ENCODE measurements at regions not wholly inside any gene's neighbourhood (a gene's known extent, or its start where the extent isn't known, plus 50 kb on each side); places are given as distances from the start of the nearest gene placed in this dataset.

- Mint-ChIP-seq H3K4me3 (no peak overlapping the region), H3K36me3 (no peaks in the 10 kb centered on the region), H3K9me3 (peaks cover 0 to 4% (median 0%) of the 10 kb centered on the region in 3 donors), H3K27ac (no peak overlapping the region), H3K27me3 (peaks cover 7 to 21% of the 10 kb centered on the region in 2 donors), H3K4me1 (no peaks in the 10 kb centered on the region)
- WGBS (ENCODE audit: insufficient coverage) = 75% methylated on average over 1 of the region's 3 CpGs
- CTCF ChIA-PET = no interaction called here
- DNase-seq (no peak), ATAC-seq (replicated peaks in 1 of 4) (no peak)
- Histone ChIP-seq H3K4me3 (ENCODE audit: control insufficient read depth in 1 of 2, extremely low read depth in 1 of 2, low read length in 1 of 2) (no peak overlapping the region), H3K27ac (ENCODE audit: low read length) (no peak overlapping the region), H3K9me3 (no peaks in the 10 kb centered on the region), H3K4me1 (ENCODE audit: control insufficient read depth in 1 of 2, extremely low read depth in 1 of 2, insufficient read depth in 2 of 2, low read length in 2 of 2) (no peaks in the 10 kb centered on the region), H3K36me3 (ENCODE audit: control insufficient read depth in 2 of 2, extremely low read depth in 1 of 2, insufficient read depth in 1 of 2, low read length in 1 of 2) (no peaks in the 10 kb centered on the region), H3K27me3 (replicated peaks in 1 of 2; ENCODE audit: control insufficient read depth in 2 of 2, extremely low read depth in 1 of 2, insufficient read depth in 2 of 2, low read length in 1 of 2) (peaks cover 0 to 10% of the 10 kb centered on the region in 2 experiments)
- POLR2A ChIA-PET = no interaction called here
Observed at GRCh38 chr17:33596899-33597298, 303.8 kb upstream of the ASIC2 start.

- ATAC-seq (replicated peaks in 1 of 4) (no peak), DNase-seq (no peak)
- peaks cover 0 to 8% of the 10 kb centered on the region in 2 experiments for H3K27me3 ChIP-seq (replicated peaks in 1 of 2; ENCODE audit: control insufficient read depth in 2 of 2, extremely low read depth in 1 of 2, insufficient read depth in 2 of 2, low read length in 1 of 2)
- H3K36me3 Mint-ChIP-seq = no peaks in the 10 kb centered on the region
- H3K27me3 Mint-ChIP-seq = peaks cover 0 to 14% of the 10 kb centered on the region in 2 donors
- H3K4me1 Mint-ChIP-seq = no peaks in the 10 kb centered on the region
- H3K4me1 ChIP-seq (ENCODE audit: control insufficient read depth in 1 of 2, extremely low read depth in 1 of 2, insufficient read depth in 2 of 2, low read length in 2 of 2) = no peaks in the 10 kb centered on the region
- no peak overlapping the region for H3K27ac ChIP-seq (ENCODE audit: low read length)
- no CpG with 5 or more reads among the region's 2 CpGs for WGBS (ENCODE audit: insufficient coverage)
- H3K4me3 ChIP-seq (ENCODE audit: control insufficient read depth in 1 of 2, extremely low read depth in 1 of 2, low read length in 1 of 2) = no peak overlapping the region
- ChIA-PET CTCF (interaction anchor here in 1 of 2 donors (0.5 kb wide), 1 partner anchor 76 kb away, joined by 3 read pairs; no protein-coding TSS in a partner anchor), POLR2A (no interaction called here)
- no peaks in the 10 kb centered on the region for H3K9me3 ChIP-seq
- no peak overlapping the region for H3K4me3 Mint-ChIP-seq
- no peaks in the 10 kb centered on the region for H3K9me3 Mint-ChIP-seq
- H3K27ac Mint-ChIP-seq = no peak overlapping the region
- no peaks in the 10 kb centered on the region for H3K36me3 ChIP-seq (ENCODE audit: control insufficient read depth in 2 of 2, extremely low read depth in 1 of 2, insufficient read depth in 1 of 2, low read length in 1 of 2)
Observed at GRCh38 chr17:33598797-33599196, 305.7 kb upstream of the ASIC2 start.

- POLR2A ChIA-PET = no interaction called here
- Histone ChIP-seq H3K27me3 (replicated peaks in 1 of 2; ENCODE audit: control insufficient read depth in 2 of 2, extremely low read depth in 1 of 2, insufficient read depth in 2 of 2, low read length in 1 of 2) (peaks cover 0 to 12% of the 10 kb centered on the region in 2 experiments), H3K4me1 (ENCODE audit: control insufficient read depth in 1 of 2, extremely low read depth in 1 of 2, insufficient read depth in 2 of 2, low read length in 2 of 2) (no peaks in the 10 kb centered on the region), H3K9me3 (no peaks in the 10 kb centered on the region), H3K4me3 (ENCODE audit: control insufficient read depth in 1 of 2, extremely low read depth in 1 of 2, low read length in 1 of 2) (no peak overlapping the region), H3K36me3 (ENCODE audit: control insufficient read depth in 2 of 2, extremely low read depth in 1 of 2, insufficient read depth in 1 of 2, low read length in 1 of 2) (no peaks in the 10 kb centered on the region), H3K27ac (ENCODE audit: low read length) (no peak overlapping the region)
- Mint-ChIP-seq H3K27me3 (peaks cover 3 to 9% of the 10 kb centered on the region in 2 donors), H3K4me1 (no peaks in the 10 kb centered on the region), H3K36me3 (no peaks in the 10 kb centered on the region), H3K27ac (no peak overlapping the region), H3K4me3 (no peak overlapping the region), H3K9me3 (no peaks in the 10 kb centered on the region)
- ATAC-seq (replicated peaks in 1 of 4) (no peak), DNase-seq (peak in 1 of 35 experiments; percentile 2)
- no CpG with 5 or more reads among the region's 1 CpG for WGBS (ENCODE audit: insufficient coverage)
- CTCF ChIA-PET = no interaction called here
Observed at GRCh38 chr17:33602981-33603380, 309.9 kb upstream of the ASIC2 start.

GRCh38 chr17:33603789-33604188 lies 310.7 kb upstream of the ASIC2 start:
- H3K36me3 ChIP-seq (ENCODE audit: control insufficient read depth in 2 of 2, extremely low read depth in 1 of 2, insufficient read depth in 1 of 2, low read length in 1 of 2) = no peaks in the 10 kb centered on the region
- no peak for DNase-seq
- Mint-ChIP-seq H3K4me3 (no peak overlapping the region), H3K36me3 (no peaks in the 10 kb centered on the region), H3K27me3 (peaks cover 3 to 9% of the 10 kb centered on the region in 2 donors), H3K27ac (no peak overlapping the region), H3K4me1 (no peaks in the 10 kb centered on the region), H3K9me3 (no peaks in the 10 kb centered on the region)
- ATAC-seq (replicated peaks in 1 of 4) = no peak
- H3K27me3 ChIP-seq (replicated peaks in 1 of 2; ENCODE audit: control insufficient read depth in 2 of 2, extremely low read depth in 1 of 2, insufficient read depth in 2 of 2, low read length in 1 of 2) = peaks cover 0 to 12% of the 10 kb centered on the region in 2 experiments
- ChIA-PET POLR2A (no interaction called here), CTCF (no interaction called here)
- no peaks in the 10 kb centered on the region for H3K4me1 ChIP-seq (ENCODE audit: control insufficient read depth in 1 of 2, extremely low read depth in 1 of 2, insufficient read depth in 2 of 2, low read length in 2 of 2)
- H3K9me3 ChIP-seq = no peaks in the 10 kb centered on the region
- no peak overlapping the region for H3K27ac ChIP-seq (ENCODE audit: low read length)
- no peak overlapping the region for H3K4me3 ChIP-seq (ENCODE audit: control insufficient read depth in 1 of 2, extremely low read depth in 1 of 2, low read length in 1 of 2)
- 50% methylated on average over 1 of the region's 2 CpGs for WGBS (ENCODE audit: insufficient coverage)

- Mint-ChIP-seq H3K4me3 (no peak overlapping the region), H3K27me3 (peaks cover 9 to 11% of the 10 kb centered on the region in 2 donors), H3K36me3 (no peaks in the 10 kb centered on the region), H3K27ac (no peak overlapping the region), H3K9me3 (peaks cover 0 to 4% (median 3%) of the 10 kb centered on the region in 3 donors), H3K4me1 (no peaks in the 10 kb centered on the region)
- Histone ChIP-seq H3K4me1 (ENCODE audit: control insufficient read depth in 1 of 2, extremely low read depth in 1 of 2, insufficient read depth in 2 of 2, low read length in 2 of 2) (no peaks in the 10 kb centered on the region), H3K4me3 (ENCODE audit: control insufficient read depth in 1 of 2, extremely low read depth in 1 of 2, low read length in 1 of 2) (no peak overlapping the region), H3K27me3 (replicated peaks in 1 of 2; ENCODE audit: control insufficient read depth in 2 of 2, extremely low read depth in 1 of 2, insufficient read depth in 2 of 2, low read length in 1 of 2) (peaks cover 0 to 13% of the 10 kb centered on the region in 2 experiments), H3K27ac (ENCODE audit: low read length) (no peak overlapping the region), H3K36me3 (ENCODE audit: control insufficient read depth in 2 of 2, extremely low read depth in 1 of 2, insufficient read depth in 1 of 2, low read length in 1 of 2) (no peaks in the 10 kb centered on the region), H3K9me3 (no peaks in the 10 kb centered on the region)
- ChIA-PET CTCF (no interaction called here), POLR2A (no interaction called here)
- DNase-seq (no peak), ATAC-seq (replicated peaks in 1 of 4) (no peak)
- whole genome bisulfite sequencing (ENCODE audit: insufficient coverage) = 33% methylated on average over 1 of the region's 1 CpG
Observed at GRCh38 chr17:33611532-33611931, 318.4 kb upstream of the ASIC2 start.

GRCh38 chr17:33615861-33616260 lies 322.8 kb upstream of the ASIC2 start:
- Mint-ChIP-seq H3K36me3 (no peaks in the 10 kb centered on the region), H3K4me1 (no peaks in the 10 kb centered on the region), H3K27me3 (peaks cover 9 to 14% of the 10 kb centered on the region in 2 donors), H3K4me3 (no peak overlapping the region), H3K9me3 (peaks cover 3 to 4% (median 4%) of the 10 kb centered on the region in 3 donors), H3K27ac (no peak overlapping the region)
- ATAC-seq (replicated peaks in 1 of 4) = no peak
- WGBS (ENCODE audit: insufficient coverage) = 67% methylated on average over 2 of the region's 3 CpGs
- DNase-seq = no peak
- ChIA-PET CTCF (interaction anchor here in 1 of 2 donors (0.6 kb wide), 1 partner anchor 67 kb away, joined by 3 read pairs; no protein-coding TSS in a partner anchor), POLR2A (no interaction called here)
- Histone ChIP-seq H3K9me3 (no peaks in the 10 kb centered on the region), H3K4me3 (ENCODE audit: control insufficient read depth in 1 of 2, extremely low read depth in 1 of 2, low read length in 1 of 2) (no peak overlapping the region), H3K36me3 (ENCODE audit: control insufficient read depth in 2 of 2, extremely low read depth in 1 of 2, insufficient read depth in 1 of 2, low read length in 1 of 2) (no peaks in the 10 kb centered on the region), H3K27ac (ENCODE audit: low read length) (no peak overlapping the region), H3K27me3 (replicated peaks in 1 of 2; ENCODE audit: control insufficient read depth in 2 of 2, extremely low read depth in 1 of 2, insufficient read depth in 2 of 2, low read length in 1 of 2) (peaks cover 0 to 1% of the 10 kb centered on the region in 2 experiments), H3K4me1 (ENCODE audit: control insufficient read depth in 1 of 2, extremely low read depth in 1 of 2, insufficient read depth in 2 of 2, low read length in 2 of 2) (no peaks in the 10 kb centered on the region)

GRCh38 chr17:33623841-33624240 lies 330.7 kb upstream of the ASIC2 start:
- H3K9me3 Mint-ChIP-seq = no peaks in the 10 kb centered on the region
- H3K27ac ChIP-seq (ENCODE audit: low read length) = no peak overlapping the region
- peaks cover 4% of the 10 kb centered on the region in 2 donors for H3K27me3 Mint-ChIP-seq
- H3K27me3 ChIP-seq (replicated peaks in 1 of 2; ENCODE audit: control insufficient read depth in 2 of 2, extremely low read depth in 1 of 2, insufficient read depth in 2 of 2, low read length in 1 of 2) = no peaks in the 10 kb centered on the region
- H3K4me1 Mint-ChIP-seq = no peaks in the 10 kb centered on the region
- no peak overlapping the region for H3K27ac Mint-ChIP-seq
- H3K4me3 Mint-ChIP-seq = no peak overlapping the region
- no peaks in the 10 kb centered on the region for H3K4me1 ChIP-seq (ENCODE audit: control insufficient read depth in 1 of 2, extremely low read depth in 1 of 2, insufficient read depth in 2 of 2, low read length in 2 of 2)
- H3K4me3 ChIP-seq (ENCODE audit: control insufficient read depth in 1 of 2, extremely low read depth in 1 of 2, low read length in 1 of 2) = no peak overlapping the region
- H3K36me3 Mint-ChIP-seq = no peaks in the 10 kb centered on the region
- DNase-seq (no peak), ATAC-seq (replicated peaks in 1 of 4) (no peak)
- no peaks in the 10 kb centered on the region for H3K9me3 ChIP-seq
- 85% methylated on average over 2 of the region's 3 CpGs for WGBS (ENCODE audit: insufficient coverage)
- ChIA-PET CTCF (no interaction called here), POLR2A (no interaction called here)
- no peaks in the 10 kb centered on the region for H3K36me3 ChIP-seq (ENCODE audit: control insufficient read depth in 2 of 2, extremely low read depth in 1 of 2, insufficient read depth in 1 of 2, low read length in 1 of 2)
